ENCODE measurements at regions not wholly inside any gene's neighbourhood (a gene's known extent, or its start where the extent isn't known, plus 50 kb on each side); places are given as distances from the start of the nearest gene placed in this dataset.

- TF ChIP-seq CTCF (conservative IDR thresholded peaks at IDR 0.05; ENCODE audit: low read depth, low read length): no peak
- TF ChIP-seq CEBPB (IDR thresholded peaks at IDR 0.05; ENCODE audit: low read depth, low read length): no peak
- no peak for TF ChIP-seq RAD21 (IDR thresholded peaks at IDR 0.05; ENCODE audit: low read length)
- TF ChIP-seq ELK1 (IDR thresholded peaks at IDR 0.05; ENCODE audit: borderline replicate concordance, low read depth, low read length): no peak
- no peak for TF ChIP-seq CHD1 (IDR thresholded peaks at IDR 0.05; ENCODE audit: low read depth, low read length)
- TF ChIP-seq RCOR1 (IDR thresholded peaks at IDR 0.05; ENCODE audit: insufficient replicate concordance, low read length): no peak
- no peak for TF ChIP-seq BHLHE40 (IDR thresholded peaks at IDR 0.05; ENCODE audit: low read depth, low read length)
- TF ChIP-seq POLR2A (IDR thresholded peaks at IDR 0.05; ENCODE audit: low read depth, low read length): no peak
Measured at GRCh38 chr3:72423643-72424042, 424.6 kb downstream of the SHQ1 start.

Measured in IMR-90 (cell line).